ENCODE measurements at regions not wholly inside any gene's neighbourhood (a gene's known extent, or its start where the extent isn't known, plus 50 kb on each side); places are given as distances from the start of the nearest gene placed in this dataset.

DNA sequence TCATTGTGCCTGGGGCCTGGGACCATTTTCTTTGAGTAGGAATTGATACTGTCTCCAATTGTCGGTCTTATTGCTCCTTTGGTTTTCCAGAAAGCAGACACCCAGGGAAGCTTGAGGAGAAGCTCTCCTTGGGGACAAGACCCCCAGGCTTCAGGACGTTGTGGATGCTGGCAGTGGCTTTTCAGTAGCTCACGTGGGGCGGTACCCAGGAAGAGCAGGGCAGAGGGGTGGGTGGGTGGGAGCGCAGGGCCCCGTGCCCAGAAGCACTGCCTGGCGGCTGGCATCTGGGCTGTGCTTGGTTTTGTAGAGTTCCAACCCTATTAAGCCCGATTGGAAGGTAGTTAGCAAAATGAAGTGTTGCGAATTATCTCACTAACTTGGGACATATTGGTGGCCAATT is 374.2 kb upstream of the IRX1 start:
- TF ChIP-seq, protein P1, sequence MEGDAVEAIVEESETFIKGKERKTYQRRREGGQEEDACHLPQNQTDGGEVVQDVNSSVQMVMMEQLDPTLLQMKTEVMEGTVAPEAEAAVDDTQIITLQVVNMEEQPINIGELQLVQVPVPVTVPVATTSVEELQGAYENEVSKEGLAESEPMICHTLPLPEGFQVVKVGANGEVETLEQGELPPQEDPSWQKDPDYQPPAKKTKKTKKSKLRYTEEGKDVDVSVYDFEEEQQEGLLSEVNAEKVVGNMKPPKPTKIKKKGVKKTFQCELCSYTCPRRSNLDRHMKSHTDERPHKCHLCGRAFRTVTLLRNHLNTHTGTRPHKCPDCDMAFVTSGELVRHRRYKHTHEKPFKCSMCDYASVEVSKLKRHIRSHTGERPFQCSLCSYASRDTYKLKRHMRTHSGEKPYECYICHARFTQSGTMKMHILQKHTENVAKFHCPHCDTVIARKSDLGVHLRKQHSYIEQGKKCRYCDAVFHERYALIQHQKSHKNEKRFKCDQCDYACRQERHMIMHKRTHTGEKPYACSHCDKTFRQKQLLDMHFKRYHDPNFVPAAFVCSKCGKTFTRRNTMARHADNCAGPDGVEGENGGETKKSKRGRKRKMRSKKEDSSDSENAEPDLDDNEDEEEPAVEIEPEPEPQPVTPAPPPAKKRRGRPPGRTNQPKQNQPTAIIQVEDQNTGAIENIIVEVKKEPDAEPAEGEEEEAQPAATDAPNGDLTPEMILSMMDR (IDR thresholded peaks at IDR 0.05): no peak
- no peak for TF ChIP-seq POLR2A (IDR thresholded peaks at IDR 0.05)

All from tibial nerve (tissue), 3 donors.